ENCODE measurements at regions not wholly inside any gene's neighbourhood (a gene's known extent, or its start where the extent isn't known, plus 50 kb on each side); places are given as distances from the start of the nearest gene placed in this dataset.

DNA sequence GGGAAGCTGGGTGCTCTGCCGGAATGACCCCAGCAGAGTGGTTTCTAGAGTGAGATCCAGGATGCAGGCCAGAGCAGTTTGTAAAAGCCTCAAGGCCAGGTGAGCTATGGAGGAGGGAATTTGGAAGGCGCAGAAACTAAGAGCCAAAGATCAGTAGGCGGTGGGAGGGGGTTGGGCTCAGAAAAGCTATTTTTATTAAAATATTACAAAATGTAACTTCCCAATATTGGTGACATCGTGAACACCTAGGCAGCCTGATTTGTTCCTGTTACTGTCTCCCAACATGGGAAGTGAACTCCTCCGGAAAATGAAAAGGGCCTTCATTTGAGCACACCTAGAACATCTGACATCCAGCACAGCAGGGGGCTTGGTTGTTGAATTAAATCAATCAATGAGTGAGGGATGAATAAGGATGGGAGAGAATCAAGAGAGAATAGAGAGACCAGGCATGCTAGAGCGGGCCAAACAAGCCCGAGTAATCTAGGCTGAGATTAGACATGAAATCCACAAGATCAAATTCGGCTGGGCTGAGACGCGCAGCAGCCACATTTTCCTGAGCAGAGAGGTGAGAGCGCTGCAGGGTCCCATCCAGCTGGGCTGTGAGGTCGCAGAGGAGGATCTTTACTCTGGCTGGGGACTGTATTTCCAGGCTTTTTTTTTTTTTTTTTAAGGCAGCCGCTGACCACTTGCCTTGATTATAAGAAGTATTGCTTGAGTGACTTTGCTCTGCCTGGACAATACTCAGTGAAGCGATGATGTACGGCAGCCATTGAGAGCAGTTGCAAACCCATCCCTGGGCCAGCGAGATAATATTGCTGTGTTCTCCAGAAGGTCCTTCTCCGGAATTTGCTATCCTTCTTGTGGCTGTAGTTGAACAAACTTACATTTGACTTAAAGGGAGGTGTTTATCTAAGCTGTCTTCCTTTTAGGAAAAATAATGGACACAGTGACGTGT is 178.0 kb upstream of the KL start:
- no peak for DNase-seq (ENCODE audit: low read depth)
- Histone ChIP-seq H3K27me3 (ENCODE audit: control insufficient read depth, insufficient read depth, low read length) (no peaks in the 10 kb centered on the region; the same call in 1 of the 2 replicates), H3K4me3 (ENCODE audit: low read depth, low read length) (no peak overlapping the region), H3K36me3 (ENCODE audit: control insufficient read depth, insufficient read depth, low read length) (no peaks in the 10 kb centered on the region)
- TF ChIP-seq, protein P1, sequence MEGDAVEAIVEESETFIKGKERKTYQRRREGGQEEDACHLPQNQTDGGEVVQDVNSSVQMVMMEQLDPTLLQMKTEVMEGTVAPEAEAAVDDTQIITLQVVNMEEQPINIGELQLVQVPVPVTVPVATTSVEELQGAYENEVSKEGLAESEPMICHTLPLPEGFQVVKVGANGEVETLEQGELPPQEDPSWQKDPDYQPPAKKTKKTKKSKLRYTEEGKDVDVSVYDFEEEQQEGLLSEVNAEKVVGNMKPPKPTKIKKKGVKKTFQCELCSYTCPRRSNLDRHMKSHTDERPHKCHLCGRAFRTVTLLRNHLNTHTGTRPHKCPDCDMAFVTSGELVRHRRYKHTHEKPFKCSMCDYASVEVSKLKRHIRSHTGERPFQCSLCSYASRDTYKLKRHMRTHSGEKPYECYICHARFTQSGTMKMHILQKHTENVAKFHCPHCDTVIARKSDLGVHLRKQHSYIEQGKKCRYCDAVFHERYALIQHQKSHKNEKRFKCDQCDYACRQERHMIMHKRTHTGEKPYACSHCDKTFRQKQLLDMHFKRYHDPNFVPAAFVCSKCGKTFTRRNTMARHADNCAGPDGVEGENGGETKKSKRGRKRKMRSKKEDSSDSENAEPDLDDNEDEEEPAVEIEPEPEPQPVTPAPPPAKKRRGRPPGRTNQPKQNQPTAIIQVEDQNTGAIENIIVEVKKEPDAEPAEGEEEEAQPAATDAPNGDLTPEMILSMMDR (IDR thresholded peaks at IDR 0.05; ENCODE audit: insufficient read depth, low read depth, low read length), result no peak
- CTCF ChIA-PET, result interaction anchor here (1.6 kb wide), 1 partner anchor 12 kb away, joined by 3 read pairs; no protein-coding TSS in a partner anchor
- POLR2A ChIA-PET, result no interaction called here

DNA sequence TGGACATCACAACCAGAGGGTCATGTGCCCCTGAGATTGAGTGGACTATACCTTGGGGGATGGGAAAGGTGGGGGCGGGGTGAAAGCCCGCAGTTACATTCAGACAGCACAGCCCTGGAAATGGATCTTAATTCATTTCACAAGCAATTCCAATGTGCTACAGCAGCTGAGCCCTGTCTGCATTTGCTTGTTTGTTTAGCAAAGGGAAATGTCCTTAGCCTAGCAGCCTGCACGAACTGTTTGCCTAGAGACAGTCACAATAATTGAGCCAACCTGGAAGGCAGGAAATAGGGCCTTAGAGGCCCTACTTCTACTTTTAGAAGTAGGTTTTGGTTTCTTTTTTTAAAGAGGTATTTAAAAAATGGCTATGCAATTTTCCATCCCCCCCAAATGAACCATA is 177.3 kb upstream of the KL start:
- DNase-seq (ENCODE audit: low read depth), result no peak
- no peaks in the 10 kb centered on the region for H3K36me3 ChIP-seq (ENCODE audit: control insufficient read depth, insufficient read depth, low read length)
- H3K27me3 ChIP-seq (ENCODE audit: control insufficient read depth, insufficient read depth, low read length), result no peaks in the 10 kb centered on the region; the same call in 1 of the 2 replicates
- POLR2A ChIA-PET, result no interaction called here
- TF ChIP-seq, protein P1 (IDR thresholded peaks at IDR 0.05; ENCODE audit: insufficient read depth, low read depth, low read length), result no peak
- no peak overlapping the region for H3K4me3 ChIP-seq (ENCODE audit: low read depth, low read length)
- CTCF ChIA-PET, result no interaction called here

DNA sequence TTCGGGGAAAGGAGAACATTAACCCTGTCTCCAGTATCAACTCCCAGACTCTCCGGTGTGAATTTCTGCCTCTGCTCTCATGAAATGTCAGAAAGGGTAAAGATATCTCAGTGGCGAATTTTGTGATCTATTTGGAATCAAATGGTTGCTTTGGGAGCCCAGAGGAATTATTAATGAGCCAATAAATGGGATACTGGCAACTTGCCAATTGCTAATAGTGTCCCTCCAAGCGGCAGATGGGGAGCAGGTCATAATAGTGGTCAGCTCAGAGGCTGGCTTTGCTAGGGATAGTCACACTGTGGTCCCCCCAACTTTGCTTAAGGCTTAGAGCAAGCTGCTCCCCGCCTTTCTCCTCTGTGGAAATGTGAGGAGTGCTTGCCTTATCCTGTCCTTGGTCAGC is 176.1 kb upstream of the KL start:
- CTCF ChIA-PET, result no interaction called here
- POLR2A ChIA-PET, result no interaction called here
- no peaks in the 10 kb centered on the region; the same call in 1 of the 2 replicates for H3K27me3 ChIP-seq (ENCODE audit: control insufficient read depth, insufficient read depth, low read length)
- no peaks in the 10 kb centered on the region for H3K36me3 ChIP-seq (ENCODE audit: control insufficient read depth, insufficient read depth, low read length)
- no peak for DNase-seq (ENCODE audit: low read depth)
- TF ChIP-seq, protein P1 (IDR thresholded peaks at IDR 0.05; ENCODE audit: insufficient read depth, low read depth, low read length), result no peak
- H3K4me3 ChIP-seq (ENCODE audit: low read depth, low read length), result no peak overlapping the region

DNA sequence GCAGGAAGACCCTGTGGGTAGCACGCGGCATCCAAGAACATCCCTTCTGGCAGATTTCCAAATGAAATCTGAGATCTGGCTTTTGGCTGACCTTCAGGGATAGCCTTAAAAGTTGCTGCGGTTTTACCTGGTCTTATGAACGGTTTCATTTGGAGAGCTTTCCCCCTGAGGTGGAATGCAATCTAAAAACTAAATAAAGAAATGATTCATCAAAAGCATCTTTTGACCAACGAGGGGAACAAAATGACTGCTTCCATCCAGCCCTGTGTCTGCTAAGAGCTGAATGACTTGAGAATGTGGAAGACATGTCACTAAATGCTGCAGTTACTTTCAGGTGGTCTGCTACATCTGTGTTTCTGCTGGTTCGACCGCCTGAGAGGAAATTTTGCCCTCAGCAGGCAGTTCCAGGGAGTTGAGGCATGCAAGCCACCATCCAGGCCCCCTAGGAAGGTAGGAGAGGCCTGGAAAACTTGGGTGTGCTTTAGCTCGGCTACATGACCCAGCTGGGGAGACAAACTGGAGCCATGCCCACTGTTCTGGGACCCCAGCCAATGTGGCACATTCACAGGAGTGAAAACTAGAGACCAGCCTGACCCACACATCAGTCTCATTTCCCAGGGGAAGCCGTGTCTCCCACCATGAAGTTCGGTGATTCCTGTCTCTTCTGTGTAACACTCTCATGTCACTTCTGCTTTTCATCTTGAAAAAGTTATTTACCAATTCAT is 175.1 kb upstream of the KL start:
- POLR2A ChIA-PET, result interaction anchor here (0.5 kb wide), 1 partner anchor 444 kb away, joined by 3 read pairs; the partner anchor contains the start of gene STARD13
- DNase-seq (ENCODE audit: low read depth), result no peak
- peaks cover 4% of the 10 kb centered on the region for H3K27me3 ChIP-seq (ENCODE audit: control insufficient read depth, insufficient read depth, low read length)
- H3K36me3 ChIP-seq (ENCODE audit: control insufficient read depth, insufficient read depth, low read length), result no peaks in the 10 kb centered on the region
- CTCF ChIA-PET, result no interaction called here
- TF ChIP-seq, protein P1 (IDR thresholded peaks at IDR 0.05; ENCODE audit: insufficient read depth, low read depth, low read length), result no peak
- H3K4me3 ChIP-seq (ENCODE audit: low read depth, low read length), result no peak overlapping the region
